ENCODE measurements at regions not wholly inside any gene's neighbourhood (a gene's known extent, or its start where the extent isn't known, plus 50 kb on each side); places are given as distances from the start of the nearest gene placed in this dataset.

DNA sequence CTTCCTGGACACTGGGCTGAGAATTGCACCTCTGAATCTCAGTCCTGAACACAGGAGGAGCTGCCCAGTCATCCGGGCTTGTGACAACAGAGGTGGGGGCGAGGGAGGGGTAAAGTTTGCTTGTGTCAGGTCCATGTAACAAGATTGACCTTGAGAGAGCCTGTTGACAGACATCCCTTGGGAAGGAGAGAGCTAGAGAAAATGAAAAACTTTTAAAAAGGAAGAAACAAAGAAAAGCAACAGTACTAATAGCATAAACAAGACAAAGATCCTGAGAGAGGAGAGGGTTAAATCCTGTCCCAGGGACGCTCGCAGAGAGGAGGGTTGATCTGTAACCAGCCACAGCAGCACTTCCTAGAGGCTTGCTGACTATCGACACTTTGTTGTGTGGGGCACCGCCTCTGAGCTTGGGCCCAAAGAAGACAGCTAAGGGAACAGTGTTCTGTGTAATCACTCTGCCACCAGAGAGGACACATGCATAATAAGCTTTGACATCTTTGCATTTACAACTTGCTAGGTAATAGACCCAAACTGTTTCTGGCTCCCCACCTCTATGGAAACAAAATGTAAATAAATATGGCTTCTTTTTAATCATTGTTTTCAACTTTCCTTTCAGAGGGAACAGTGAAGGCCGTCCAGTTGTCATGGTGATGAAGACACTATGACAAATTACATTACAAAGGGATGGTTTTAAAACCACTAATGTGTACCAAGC, 363.7 kb downstream of the CSNK1G3 start:
- no peaks in the 10 kb centered on the region for H3K4me1 ChIP-seq (ENCODE audit: control insufficient read depth, insufficient read depth, low read length)
- no peak overlapping the region for H3K4me3 ChIP-seq (ENCODE audit: low read length)
- no peaks in the 10 kb centered on the region for H3K27me3 ChIP-seq (ENCODE audit: control insufficient read depth, insufficient read depth, low read length)
- no peaks in the 10 kb centered on the region for H3K36me3 ChIP-seq (ENCODE audit: insufficient read depth, low read length)
- no peaks in the 10 kb centered on the region for H3K9me3 ChIP-seq (replicated peaks; ENCODE audit: low read length)
- H3K9ac ChIP-seq (ENCODE audit: low read depth, low read length), result no peak overlapping the region
- H3K4me2 ChIP-seq (ENCODE audit: low read length), result no peak overlapping the region

DNA sequence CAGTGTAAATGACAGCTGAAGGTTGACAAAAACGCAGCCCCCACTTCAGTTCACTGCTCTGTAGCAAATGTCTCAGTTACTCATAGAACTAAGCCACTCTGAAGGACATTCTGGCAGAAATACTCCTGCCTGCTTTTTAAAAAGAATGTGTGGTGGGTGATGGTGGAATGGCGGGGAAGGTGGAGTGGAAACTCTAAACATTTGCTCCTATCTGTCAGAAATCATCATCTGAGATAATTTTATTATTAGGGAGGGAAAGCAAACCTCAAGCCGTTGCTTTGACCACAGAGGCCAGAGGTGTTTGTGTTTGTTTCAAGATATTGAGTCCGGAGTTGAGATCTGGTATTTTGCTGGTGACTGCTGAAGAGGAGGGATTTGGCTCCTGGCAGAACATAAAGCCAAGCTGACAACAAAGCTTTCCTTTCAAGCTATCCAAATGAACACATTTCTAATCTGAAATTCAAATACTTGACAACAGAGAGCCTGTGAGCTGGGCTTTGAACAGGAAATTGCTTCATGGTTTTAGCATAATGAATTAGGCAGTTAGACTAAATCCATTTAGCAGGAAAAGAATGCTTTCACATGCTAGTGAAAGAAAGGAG, 362.7 kb downstream of the CSNK1G3 start:
- Histone ChIP-seq H3K9ac (ENCODE audit: low read depth, low read length) (no peak overlapping the region), H3K4me3 (ENCODE audit: low read length) (no peak overlapping the region)

DNA sequence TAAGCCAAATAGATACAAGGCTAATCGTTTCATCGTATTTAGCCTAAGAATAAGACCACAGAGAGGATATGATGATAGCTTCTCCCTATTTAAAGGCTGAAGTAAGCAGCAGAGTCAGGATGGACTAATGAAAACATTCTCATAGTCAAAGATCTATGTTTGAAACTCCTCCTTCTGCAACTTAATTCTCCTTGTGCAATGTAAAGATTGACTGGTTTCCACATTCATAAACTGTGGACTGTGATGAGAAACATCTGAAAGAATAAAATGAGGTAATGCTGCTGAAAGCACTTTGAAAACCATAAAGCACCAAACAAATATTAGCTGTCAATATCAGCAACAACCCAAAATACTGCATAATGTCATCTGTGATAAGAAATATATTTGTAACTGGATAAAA, 361.9 kb downstream of the CSNK1G3 start:
- Histone ChIP-seq H3K9ac (ENCODE audit: low read depth, low read length) (no peak overlapping the region), H3K4me2 (ENCODE audit: low read length) (no peak overlapping the region), H3K36me3 (ENCODE audit: insufficient read depth, low read length) (no peaks in the 10 kb centered on the region), H3K4me1 (ENCODE audit: control insufficient read depth, insufficient read depth, low read length) (no peaks in the 10 kb centered on the region), H3K4me3 (ENCODE audit: low read length) (no peak overlapping the region), H3K9me3 (replicated peaks; ENCODE audit: low read length) (no peaks in the 10 kb centered on the region), H3K27me3 (ENCODE audit: control insufficient read depth, insufficient read depth, low read length) (no peaks in the 10 kb centered on the region)

More for the DNA sequence above, 362.7 kb downstream of the CSNK1G3 start:
- no peaks in the 10 kb centered on the region for H3K9me3 ChIP-seq (replicated peaks; ENCODE audit: low read length)
- H3K27me3 ChIP-seq (ENCODE audit: control insufficient read depth, insufficient read depth, low read length), result no peaks in the 10 kb centered on the region
- no peaks in the 10 kb centered on the region for H3K36me3 ChIP-seq (ENCODE audit: insufficient read depth, low read length)
- no peaks in the 10 kb centered on the region for H3K4me1 ChIP-seq (ENCODE audit: control insufficient read depth, insufficient read depth, low read length)
- H3K4me2 ChIP-seq (ENCODE audit: low read length), result peak overlapping the region; percentile 31

DNA sequence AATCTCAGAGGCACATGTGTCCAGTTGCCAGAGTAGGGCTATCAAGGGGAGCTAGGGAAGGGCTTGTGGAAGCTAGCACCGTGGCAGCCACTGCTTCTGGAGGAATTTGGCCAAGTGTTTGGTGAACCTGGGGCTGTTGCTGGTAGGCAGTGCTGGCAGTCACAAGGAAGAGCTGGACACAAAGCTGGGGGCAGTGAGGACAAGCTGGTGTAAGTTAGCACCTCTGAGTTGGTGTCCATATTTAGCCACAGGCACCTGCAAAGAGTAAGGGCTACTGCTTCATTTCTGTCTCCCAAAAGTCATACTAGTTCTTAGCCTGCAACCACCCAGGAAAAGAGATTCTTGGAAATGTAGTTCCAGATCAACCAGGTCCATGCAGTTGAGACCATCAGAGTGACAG, 359.4 kb downstream of the CSNK1G3 start:
- no peak overlapping the region for H3K4me3 ChIP-seq (ENCODE audit: low read length)
- H3K27me3 ChIP-seq (ENCODE audit: control insufficient read depth, insufficient read depth, low read length), result no peaks in the 10 kb centered on the region
- no peak overlapping the region for H3K4me2 ChIP-seq (ENCODE audit: low read length)
- no peaks in the 10 kb centered on the region for H3K4me1 ChIP-seq (ENCODE audit: control insufficient read depth, insufficient read depth, low read length)
- H3K9ac ChIP-seq (ENCODE audit: low read depth, low read length), result no peak overlapping the region
- no peaks in the 10 kb centered on the region for H3K9me3 ChIP-seq (replicated peaks; ENCODE audit: low read length)
- no peaks in the 10 kb centered on the region for H3K36me3 ChIP-seq (ENCODE audit: insufficient read depth, low read length)

DNA sequence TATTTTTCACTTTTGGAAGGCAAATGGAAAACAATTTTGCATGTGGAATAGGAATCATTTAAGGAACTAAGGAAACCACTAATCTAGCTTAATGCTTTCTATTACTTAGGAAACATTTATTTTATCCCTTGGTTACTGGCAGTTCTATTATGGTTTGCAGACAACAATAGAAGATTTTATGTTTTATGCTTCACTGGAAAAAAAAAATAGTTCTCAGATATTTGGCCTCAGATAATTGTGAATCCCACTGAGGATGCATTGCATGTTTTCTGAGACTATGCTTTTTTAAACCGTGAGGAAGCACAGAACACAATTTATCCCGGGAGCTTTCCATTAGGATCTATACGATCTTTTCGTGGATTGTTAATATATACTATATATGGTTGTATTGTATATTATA, 356.9 kb downstream of the CSNK1G3 start:
- no peaks in the 10 kb centered on the region for H3K9me3 ChIP-seq (replicated peaks; ENCODE audit: low read length)

DNA sequence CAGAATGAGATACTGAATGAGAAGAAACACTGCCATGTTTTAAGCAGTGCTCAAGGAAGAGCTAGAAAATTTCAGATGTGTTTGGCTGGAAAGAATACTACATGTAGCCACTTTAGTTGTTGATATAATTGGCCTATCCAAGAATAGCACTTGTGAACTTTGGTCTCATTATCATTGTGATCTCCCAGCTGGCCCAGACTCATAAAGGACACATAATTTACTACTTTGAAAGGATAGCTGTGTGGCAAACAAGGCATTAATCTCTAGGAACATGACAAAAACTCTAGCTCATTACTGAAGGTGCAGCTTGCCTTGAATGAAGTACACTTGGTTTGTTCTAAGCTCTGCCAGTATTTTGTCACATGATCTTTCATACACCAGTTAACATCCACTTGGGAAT, 356.3 kb downstream of the CSNK1G3 start:
- no peaks in the 10 kb centered on the region for H3K4me1 ChIP-seq (ENCODE audit: control insufficient read depth, insufficient read depth, low read length)
- H3K4me3 ChIP-seq (ENCODE audit: low read length), result no peak overlapping the region
- H3K4me2 ChIP-seq (ENCODE audit: low read length), result no peak overlapping the region

More for the DNA sequence above, 356.9 kb downstream of the CSNK1G3 start:
- no peak overlapping the region for H3K4me3 ChIP-seq (ENCODE audit: low read length)
- no peak overlapping the region for H3K4me2 ChIP-seq (ENCODE audit: low read length)
- no peaks in the 10 kb centered on the region for H3K36me3 ChIP-seq (ENCODE audit: insufficient read depth, low read length)
- no peaks in the 10 kb centered on the region for H3K27me3 ChIP-seq (ENCODE audit: control insufficient read depth, insufficient read depth, low read length)
- no peak overlapping the region for H3K9ac ChIP-seq (ENCODE audit: low read depth, low read length)
- no peaks in the 10 kb centered on the region for H3K4me1 ChIP-seq (ENCODE audit: control insufficient read depth, insufficient read depth, low read length)

DNA sequence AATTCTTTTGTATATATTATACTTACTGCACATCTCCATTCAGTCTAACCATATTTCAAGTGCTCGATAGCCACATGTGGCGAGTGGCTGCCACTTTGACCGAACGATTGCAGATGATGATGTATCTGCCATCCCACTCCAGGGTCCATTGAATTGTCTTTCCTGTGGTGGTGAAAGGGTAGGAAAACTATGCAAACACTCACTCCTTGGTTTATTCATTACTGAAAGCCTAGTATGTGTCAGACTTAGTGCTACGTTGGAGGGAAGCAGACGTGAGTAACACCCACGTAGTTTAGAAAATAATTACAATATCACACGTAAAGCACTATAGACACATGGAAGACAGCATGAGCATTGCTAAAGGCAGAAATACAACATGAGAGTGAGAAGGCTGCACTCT, 353.7 kb downstream of the CSNK1G3 start:
- no peak overlapping the region for H3K4me3 ChIP-seq (ENCODE audit: low read length)
- H3K27me3 ChIP-seq (ENCODE audit: control insufficient read depth, insufficient read depth, low read length), result no peaks in the 10 kb centered on the region
- no peaks in the 10 kb centered on the region for H3K36me3 ChIP-seq (ENCODE audit: insufficient read depth, low read length)
- H3K4me2 ChIP-seq (ENCODE audit: low read length), result no peak overlapping the region
- H3K9me3 ChIP-seq (replicated peaks; ENCODE audit: low read length), result no peaks in the 10 kb centered on the region
- H3K4me1 ChIP-seq (ENCODE audit: control insufficient read depth, insufficient read depth, low read length), result no peaks in the 10 kb centered on the region
- no peak overlapping the region for H3K9ac ChIP-seq (ENCODE audit: low read depth, low read length)

More for the DNA sequence above, 356.3 kb downstream of the CSNK1G3 start:
- H3K9me3 ChIP-seq (replicated peaks; ENCODE audit: low read length), result no peaks in the 10 kb centered on the region
- no peaks in the 10 kb centered on the region for H3K36me3 ChIP-seq (ENCODE audit: insufficient read depth, low read length)
- no peak overlapping the region for H3K9ac ChIP-seq (ENCODE audit: low read depth, low read length)
- no peaks in the 10 kb centered on the region for H3K27me3 ChIP-seq (ENCODE audit: control insufficient read depth, insufficient read depth, low read length)

DNA sequence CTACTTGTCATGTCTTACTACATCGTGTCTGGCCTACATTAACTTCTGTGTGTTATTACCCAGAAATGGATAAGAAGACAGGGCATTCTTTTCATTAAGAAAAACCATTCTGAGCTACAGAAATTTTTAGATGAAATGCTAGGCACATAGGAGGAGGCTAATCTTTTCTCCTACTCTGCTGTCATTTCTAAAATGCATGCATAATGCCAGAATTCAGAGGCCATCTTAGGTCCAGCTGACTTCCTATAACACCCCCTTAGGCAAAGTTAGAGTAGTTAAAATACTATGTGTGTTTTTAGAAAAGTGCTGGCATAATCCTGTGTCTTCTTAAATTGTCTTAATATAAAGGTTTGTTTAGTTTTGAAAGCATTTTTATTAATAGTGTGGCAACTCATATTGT, 352.6 kb downstream of the CSNK1G3 start:
- H3K4me3 ChIP-seq (ENCODE audit: low read length), result no peak overlapping the region
- no peaks in the 10 kb centered on the region for H3K27me3 ChIP-seq (ENCODE audit: control insufficient read depth, insufficient read depth, low read length)
- H3K36me3 ChIP-seq (ENCODE audit: insufficient read depth, low read length), result no peaks in the 10 kb centered on the region
- H3K9me3 ChIP-seq (replicated peaks; ENCODE audit: low read length), result no peaks in the 10 kb centered on the region
- H3K4me2 ChIP-seq (ENCODE audit: low read length), result no peak overlapping the region
- no peaks in the 10 kb centered on the region for H3K4me1 ChIP-seq (ENCODE audit: control insufficient read depth, insufficient read depth, low read length)
- H3K9ac ChIP-seq (ENCODE audit: low read depth, low read length), result no peak overlapping the region

DNA sequence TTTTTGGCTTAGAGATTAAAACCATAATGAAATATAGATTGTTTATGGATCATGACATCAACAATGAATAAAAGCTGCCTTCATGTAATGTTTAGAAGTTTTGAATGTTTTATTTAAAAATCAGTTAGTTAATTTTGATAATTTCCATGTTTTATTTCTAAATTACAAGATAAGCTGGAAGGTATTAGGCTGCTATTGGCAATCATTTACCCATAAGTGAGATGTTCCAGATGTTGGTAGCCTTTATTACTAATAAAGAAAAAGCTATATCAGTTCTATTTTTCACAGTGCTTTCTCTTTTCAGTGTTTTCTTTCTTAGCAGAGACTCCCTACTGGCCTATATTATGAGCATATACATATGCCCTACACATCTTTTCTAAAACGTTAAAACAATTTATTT, 347.0 kb downstream of the CSNK1G3 start:
- Histone ChIP-seq H3K36me3 (ENCODE audit: insufficient read depth, low read length) (no peaks in the 10 kb centered on the region), H3K4me3 (ENCODE audit: low read length) (no peak overlapping the region), H3K27me3 (ENCODE audit: control insufficient read depth, insufficient read depth, low read length) (no peaks in the 10 kb centered on the region), H3K9ac (ENCODE audit: low read depth, low read length) (no peak overlapping the region), H3K4me2 (ENCODE audit: low read length) (no peak overlapping the region), H3K9me3 (replicated peaks; ENCODE audit: low read length) (no peaks in the 10 kb centered on the region), H3K4me1 (ENCODE audit: control insufficient read depth, insufficient read depth, low read length) (no peaks in the 10 kb centered on the region)

DNA sequence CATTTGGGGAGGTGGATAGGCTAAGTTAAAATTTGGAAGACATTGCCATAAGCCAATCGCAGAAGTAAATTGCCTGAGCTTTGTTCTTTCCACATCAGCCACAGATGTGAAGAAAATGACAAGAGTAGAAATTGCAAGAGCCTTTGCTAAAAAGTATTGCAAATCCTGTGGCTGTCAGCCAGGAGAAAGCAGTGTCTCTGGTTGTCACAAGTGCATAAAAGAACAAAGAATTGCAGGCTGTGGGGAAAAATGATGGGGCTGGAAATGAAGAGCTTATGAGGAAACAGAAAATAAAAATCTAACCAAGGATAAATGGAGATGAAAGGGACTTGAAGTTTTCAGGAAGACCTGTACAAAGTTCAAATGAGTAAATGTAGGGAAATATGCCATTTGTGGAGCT, 344.8 kb downstream of the CSNK1G3 start:
- H3K4me1 ChIP-seq (ENCODE audit: control insufficient read depth, insufficient read depth, low read length), result no peaks in the 10 kb centered on the region
- no peak overlapping the region for H3K4me2 ChIP-seq (ENCODE audit: low read length)
- no peaks in the 10 kb centered on the region for H3K27me3 ChIP-seq (ENCODE audit: control insufficient read depth, insufficient read depth, low read length)
- H3K9ac ChIP-seq (ENCODE audit: low read depth, low read length), result no peak overlapping the region
- H3K9me3 ChIP-seq (replicated peaks; ENCODE audit: low read length), result no peaks in the 10 kb centered on the region
- no peak overlapping the region for H3K4me3 ChIP-seq (ENCODE audit: low read length)
- no peaks in the 10 kb centered on the region for H3K36me3 ChIP-seq (ENCODE audit: insufficient read depth, low read length)

DNA sequence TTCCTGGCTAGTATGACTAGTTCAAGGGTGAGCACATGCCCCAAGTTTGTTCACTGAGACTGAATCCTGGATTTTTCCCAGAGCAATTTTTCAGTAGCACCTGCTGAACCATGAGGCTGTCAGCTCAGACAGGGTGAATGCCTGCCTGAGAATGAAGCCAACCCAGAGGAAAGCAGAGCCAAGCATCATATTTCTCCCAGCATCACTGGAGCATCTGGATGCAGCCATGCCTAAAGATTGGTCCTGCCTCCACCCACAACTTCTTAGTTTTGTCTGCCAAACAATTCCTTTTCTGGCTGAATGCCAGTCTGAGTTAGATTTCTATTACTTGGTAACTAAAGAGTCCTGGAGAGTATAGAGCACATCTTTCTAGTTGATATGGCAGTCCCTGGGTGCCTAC, 343.6 kb downstream of the CSNK1G3 start:
- Histone ChIP-seq H3K4me1 (ENCODE audit: control insufficient read depth, insufficient read depth, low read length) (no peaks in the 10 kb centered on the region), H3K4me3 (ENCODE audit: low read length) (no peak overlapping the region), H3K36me3 (ENCODE audit: insufficient read depth, low read length) (no peaks in the 10 kb centered on the region), H3K4me2 (ENCODE audit: low read length) (no peak overlapping the region), H3K9me3 (replicated peaks; ENCODE audit: low read length) (no peaks in the 10 kb centered on the region), H3K27me3 (ENCODE audit: control insufficient read depth, insufficient read depth, low read length) (no peaks in the 10 kb centered on the region), H3K9ac (ENCODE audit: low read depth, low read length) (no peak overlapping the region)

All from skeletal muscle satellite cell (primary cell).